ENCODE measurements at regions not wholly inside any gene's neighbourhood (a gene's known extent, or its start where the extent isn't known, plus 50 kb on each side); places are given as distances from the start of the nearest gene placed in this dataset.

DNA sequence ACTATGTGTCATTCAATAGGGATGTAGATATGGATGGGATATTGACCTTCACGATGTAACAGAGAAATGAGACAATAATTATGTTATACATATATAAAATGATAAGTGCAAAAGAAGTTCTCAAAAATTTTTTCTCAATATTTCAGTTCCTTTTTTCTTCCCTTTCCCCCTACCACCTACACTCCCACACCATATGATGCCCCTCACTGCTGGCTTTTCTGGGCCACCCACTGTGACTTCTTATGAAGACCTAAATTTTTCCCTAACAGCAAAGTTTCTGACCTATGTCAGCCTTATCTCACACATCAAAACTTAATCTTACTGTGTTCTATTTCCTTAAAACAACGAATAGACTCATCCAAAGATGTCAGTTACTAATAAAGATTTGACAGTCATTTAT is 89.9 kb upstream of the MYLIP start (continued):
- TF ChIP-seq CBX3 (IDR thresholded peaks at IDR 0.05; ENCODE audit: borderline replicate concordance, low read depth) (no peak), EZH2 (IDR thresholded peaks at IDR 0.05; ENCODE audit: borderline replicate concordance, control insufficient read depth, low read depth, low read length) (no peak), WRNIP1 (IDR thresholded peaks at IDR 0.05; ENCODE audit: borderline replicate concordance, low read depth, low read length) (no peak), ZNF274 (IDR thresholded peaks at IDR 0.05; ENCODE audit: insufficient read depth, insufficient read length) (no peak), SREBF2 (IDR thresholded peaks at IDR 0.05; ENCODE audit: low read length) (no peak), SPI1 (IDR thresholded peaks at IDR 0.05; ENCODE audit: borderline replicate concordance, insufficient read depth, low read depth, low read length) (peak; percentile 71), SIX5 (IDR thresholded peaks at IDR 0.05; ENCODE audit: low read depth, low read length, severe bottlenecking) (no peak), FOXK2 (IDR thresholded peaks at IDR 0.05) (no peak), CHD2 (IDR thresholded peaks at IDR 0.05; ENCODE audit: borderline replicate concordance, low read depth, low read length) (no peak), BHLHE40 (IDR thresholded peaks at IDR 0.05; ENCODE audit: borderline replicate concordance in 1 of 2, low read depth in 2 of 2, low read length in 1 of 2) (no peak), CBFB (IDR thresholded peaks at IDR 0.05; ENCODE audit: low read depth) (no peak), NFXL1 (IDR thresholded peaks at IDR 0.05; ENCODE audit: borderline replicate concordance) (no peak), ATF7 (IDR thresholded peaks at IDR 0.05; ENCODE audit: low read depth) (0 out of 2 replicates have a peak, but pooled peaks have one; percentile 32), RFX5 (IDR thresholded peaks at IDR 0.05; ENCODE audit: low read depth, low read length) (no peak), GATAD2B (conservative IDR thresholded peaks at IDR 0.05; ENCODE audit: low read depth) (0 out of 2 replicates have a peak, but pooled peaks have one; percentile 26), MTA2 (IDR thresholded peaks at IDR 0.05; ENCODE audit: low read depth) (peak; percentile 58), JUNB (IDR thresholded peaks at IDR 0.05) (no peak), EED (IDR thresholded peaks at IDR 0.05; ENCODE audit: low read depth) (no peak)
- TF ChIP-seq, protein P1, sequence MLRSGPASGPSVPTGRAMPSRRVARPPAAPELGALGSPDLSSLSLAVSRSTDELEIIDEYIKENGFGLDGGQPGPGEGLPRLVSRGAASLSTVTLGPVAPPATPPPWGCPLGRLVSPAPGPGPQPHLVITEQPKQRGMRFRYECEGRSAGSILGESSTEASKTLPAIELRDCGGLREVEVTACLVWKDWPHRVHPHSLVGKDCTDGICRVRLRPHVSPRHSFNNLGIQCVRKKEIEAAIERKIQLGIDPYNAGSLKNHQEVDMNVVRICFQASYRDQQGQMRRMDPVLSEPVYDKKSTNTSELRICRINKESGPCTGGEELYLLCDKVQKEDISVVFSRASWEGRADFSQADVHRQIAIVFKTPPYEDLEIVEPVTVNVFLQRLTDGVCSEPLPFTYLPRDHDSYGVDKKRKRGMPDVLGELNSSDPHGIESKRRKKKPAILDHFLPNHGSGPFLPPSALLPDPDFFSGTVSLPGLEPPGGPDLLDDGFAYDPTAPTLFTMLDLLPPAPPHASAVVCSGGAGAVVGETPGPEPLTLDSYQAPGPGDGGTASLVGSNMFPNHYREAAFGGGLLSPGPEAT (IDR thresholded peaks at IDR 0.05; ENCODE audit: low read depth) = peak; percentile 53; the same call in 1 of the 2 replicates
- TF ChIP-seq, protein P2, sequence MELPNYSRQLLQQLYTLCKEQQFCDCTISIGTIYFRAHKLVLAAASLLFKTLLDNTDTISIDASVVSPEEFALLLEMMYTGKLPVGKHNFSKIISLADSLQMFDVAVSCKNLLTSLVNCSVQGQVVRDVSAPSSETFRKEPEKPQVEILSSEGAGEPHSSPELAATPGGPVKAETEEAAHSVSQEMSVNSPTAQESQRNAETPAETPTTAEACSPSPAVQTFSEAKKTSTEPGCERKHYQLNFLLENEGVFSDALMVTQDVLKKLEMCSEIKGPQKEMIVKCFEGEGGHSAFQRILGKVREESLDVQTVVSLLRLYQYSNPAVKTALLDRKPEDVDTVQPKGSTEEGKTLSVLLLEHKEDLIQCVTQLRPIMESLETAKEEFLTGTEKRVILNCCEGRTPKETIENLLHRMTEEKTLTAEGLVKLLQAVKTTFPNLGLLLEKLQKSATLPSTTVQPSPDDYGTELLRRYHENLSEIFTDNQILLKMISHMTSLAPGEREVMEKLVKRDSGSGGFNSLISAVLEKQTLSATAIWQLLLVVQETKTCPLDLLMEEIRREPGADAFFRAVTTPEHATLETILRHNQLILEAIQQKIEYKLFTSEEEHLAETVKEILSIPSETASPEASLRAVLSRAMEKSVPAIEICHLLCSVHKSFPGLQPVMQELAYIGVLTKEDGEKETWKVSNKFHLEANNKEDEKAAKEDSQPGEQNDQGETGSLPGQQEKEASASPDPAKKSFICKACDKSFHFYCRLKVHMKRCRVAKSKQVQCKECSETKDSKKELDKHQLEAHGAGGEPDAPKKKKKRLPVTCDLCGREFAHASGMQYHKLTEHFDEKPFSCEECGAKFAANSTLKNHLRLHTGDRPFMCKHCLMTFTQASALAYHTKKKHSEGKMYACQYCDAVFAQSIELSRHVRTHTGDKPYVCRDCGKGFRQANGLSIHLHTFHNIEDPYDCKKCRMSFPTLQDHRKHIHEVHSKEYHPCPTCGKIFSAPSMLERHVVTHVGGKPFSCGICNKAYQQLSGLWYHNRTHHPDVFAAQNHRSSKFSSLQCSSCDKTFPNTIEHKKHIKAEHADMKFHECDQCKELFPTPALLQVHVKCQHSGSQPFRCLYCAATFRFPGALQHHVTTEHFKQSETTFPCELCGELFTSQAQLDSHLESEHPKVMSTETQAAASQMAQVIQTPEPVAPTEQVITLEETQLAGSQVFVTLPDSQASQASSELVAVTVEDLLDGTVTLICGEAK (IDR thresholded peaks at IDR 0.05; ENCODE audit: borderline replicate concordance) = peak; percentile 82; the same call in 1 of the 2 replicates
- TF ChIP-seq, protein P3, sequence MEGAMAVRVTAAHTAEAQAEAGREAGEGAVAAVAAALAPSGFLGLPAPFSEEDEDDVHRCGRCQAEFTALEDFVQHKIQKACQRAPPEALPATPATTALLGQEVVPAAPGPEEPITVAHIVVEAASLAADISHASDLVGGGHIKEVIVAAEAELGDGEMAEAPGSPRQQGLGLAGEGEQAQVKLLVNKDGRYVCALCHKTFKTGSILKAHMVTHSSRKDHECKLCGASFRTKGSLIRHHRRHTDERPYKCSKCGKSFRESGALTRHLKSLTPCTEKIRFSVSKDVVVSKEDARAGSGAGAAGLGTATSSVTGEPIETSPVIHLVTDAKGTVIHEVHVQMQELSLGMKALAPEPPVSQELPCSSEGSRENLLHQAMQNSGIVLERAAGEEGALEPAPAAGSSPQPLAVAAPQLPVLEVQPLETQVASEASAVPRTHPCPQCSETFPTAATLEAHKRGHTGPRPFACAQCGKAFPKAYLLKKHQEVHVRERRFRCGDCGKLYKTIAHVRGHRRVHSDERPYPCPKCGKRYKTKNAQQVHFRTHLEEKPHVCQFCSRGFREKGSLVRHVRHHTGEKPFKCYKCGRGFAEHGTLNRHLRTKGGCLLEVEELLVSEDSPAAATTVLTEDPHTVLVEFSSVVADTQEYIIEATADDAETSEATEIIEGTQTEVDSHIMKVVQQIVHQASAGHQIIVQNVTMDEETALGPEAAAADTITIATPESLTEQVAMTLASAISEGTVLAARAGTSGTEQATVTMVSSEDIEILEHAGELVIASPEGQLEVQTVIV (IDR thresholded peaks at IDR 0.05; ENCODE audit: borderline replicate concordance, partially characterized antibody) = no peak

Measured in GM12878 (cell line).